ENCODE measurements at regions not wholly inside any gene's neighbourhood (a gene's known extent, or its start where the extent isn't known, plus 50 kb on each side); places are given as distances from the start of the nearest gene placed in this dataset.
A peak's percentile ranks its signal among the peaks of the same experiment; 100 is the strongest.
"Not testable (repeated sequence)": the region's sequence is repeated elsewhere in the genome, so short reads cannot be mapped to it uniquely, and the experiment has no call there.

GRCh38 chr2:3033315-3033714 is 344.3 kb downstream of the EIPR1 start:
- H3K4me1 ChIP-seq, result no peaks in the 10 kb centered on the region
- H3K9me3 ChIP-seq, result peaks cover 0 to 13% (median 0%) of the 10 kb centered on the region in 8 donors
- H3K27me3 ChIP-seq (replicated peaks in 1 of 7), result no peaks in the 10 kb centered on the region
- H3K27ac ChIP-seq, result no peak overlapping the region
- 75 to 93% (median 78%) methylated on average over 8 of the region's 8 CpGs for WGBS, 5 donors
- H3K36me3 ChIP-seq, result no peaks in the 10 kb centered on the region
- H3K4me3 ChIP-seq, result no peak overlapping the region
- DNase-seq, result no peak
- intact Hi-C loops (cut with DNase I; ENCODE audit: low total_unique reads), result no loop called here
- TF ChIP-seq POLR2AphosphoS5 (IDR thresholded peaks at IDR 0.05) (no peak), POLR2A (IDR thresholded peaks at IDR 0.05) (no peak), CTCF (IDR thresholded peaks at IDR 0.05 in 8 of 11, conservative IDR thresholded peaks at IDR 0.05 in 3 of 11) (no peak)

GRCh38 chr2:3030791-3031190 is 346.8 kb downstream of the EIPR1 start:
- H3K27ac ChIP-seq; H3K4me3 ChIP-seq; H3K36me3 ChIP-seq; H3K27me3 ChIP-seq (replicated peaks in 1 of 7); H3K4me1 ChIP-seq; intact Hi-C loops (cut with DNase I; ENCODE audit: low total_unique reads): not testable (repeated sequence)
- WGBS, 5 donors, result 82 to 94% (median 89%) methylated on average over 9 of the region's 9 CpGs
- H3K9me3 ChIP-seq, result peaks cover 0 to 13% (median 0%) of the 10 kb centered on the region in 8 donors
- peak; percentile 41 for DNase-seq

- no peak overlapping the region for H3K27ac ChIP-seq
- WGBS, 5 donors, result 59 to 100% (median 73%) methylated on average over 1 of the region's 1 CpG
These were observed 351.6 kb downstream of the EIPR1 start for GRCh38 chr2:3025984-3026383.

GRCh38 chr2:3025261-3025660 is 352.4 kb downstream of the EIPR1 start:
- TF ChIP-seq POLR2A (IDR thresholded peaks at IDR 0.05) (no peak), POLR2AphosphoS5 (IDR thresholded peaks at IDR 0.05) (no peak), CTCF (IDR thresholded peaks at IDR 0.05 in 8 of 11, conservative IDR thresholded peaks at IDR 0.05 in 3 of 11) (no peak)
- Histone ChIP-seq H3K36me3 (no peaks in the 10 kb centered on the region), H3K4me3 (no peak overlapping the region), H3K9me3 (peaks cover 0 to 6% (median 0%) of the 10 kb centered on the region in 8 donors), H3K27me3 (replicated peaks in 1 of 7) (peaks cover 0 to 4% (median 0%) of the 10 kb centered on the region in 7 donors), H3K27ac (no peak overlapping the region), H3K4me1 (no peaks in the 10 kb centered on the region)
- 54 to 71% (median 63%) methylated on average over 6 of the region's 6 CpGs for WGBS, 5 donors
- intact Hi-C loops (cut with DNase I; ENCODE audit: low total_unique reads), result no loop called here
- DNase-seq, result no peak

More at GRCh38 chr2:3025984-3026383, 351.6 kb downstream of the EIPR1 start:
- Histone ChIP-seq H3K36me3 (no peaks in the 10 kb centered on the region), H3K4me1 (no peaks in the 10 kb centered on the region), H3K27me3 (replicated peaks in 1 of 7) (peaks cover 0 to 4% (median 0%) of the 10 kb centered on the region in 7 donors), H3K9me3 (peaks cover 0 to 13% (median 0%) of the 10 kb centered on the region in 8 donors), H3K4me3 (no peak overlapping the region)
- no peak for TF ChIP-seq POLR2AphosphoS5 (IDR thresholded peaks at IDR 0.05)
- TF ChIP-seq CTCF (IDR thresholded peaks at IDR 0.05 in 8 of 11, conservative IDR thresholded peaks at IDR 0.05 in 3 of 11), result no peak
- TF ChIP-seq POLR2A (IDR thresholded peaks at IDR 0.05), result no peak
- no peak for DNase-seq
- intact Hi-C loops (cut with DNase I; ENCODE audit: low total_unique reads), result no loop called here

- H3K27me3 ChIP-seq (replicated peaks in 1 of 7), result peaks cover 0 to 4% (median 0%) of the 10 kb centered on the region in 7 donors
- no peak overlapping the region for H3K4me3 ChIP-seq
- H3K27ac ChIP-seq, result no peak overlapping the region
- peak; percentile 32 for DNase-seq
- WGBS, 5 donors, result 71 to 81% (median 76%) methylated on average over 10 of the region's 10 CpGs
- no peaks in the 10 kb centered on the region for H3K9me3 ChIP-seq
- H3K4me1 ChIP-seq, result no peaks in the 10 kb centered on the region
- intact Hi-C loops (cut with DNase I; ENCODE audit: low total_unique reads), result no loop called here
- no peak for TF ChIP-seq POLR2A (IDR thresholded peaks at IDR 0.05)
- TF ChIP-seq CTCF (IDR thresholded peaks at IDR 0.05 in 8 of 11, conservative IDR thresholded peaks at IDR 0.05 in 3 of 11), result no peak
- TF ChIP-seq POLR2AphosphoS5 (IDR thresholded peaks at IDR 0.05), result no peak
- no peaks in the 10 kb centered on the region for H3K36me3 ChIP-seq
These were observed 353.1 kb downstream of the EIPR1 start for GRCh38 chr2:3024401-3024935.

All from spleen (tissue), 11 donors.